HEK293T (cell line): ENCODE measurements at regions not wholly inside any gene's neighbourhood (a gene's known extent, or its start where the extent isn't known, plus 50 kb on each side); places are given as distances from the start of the nearest gene placed in this dataset.

Experiments
- CTCF ChIA-PET: fragments of 350-600 bp; formaldehyde crosslinking; extraction: SDS; loops from one replicate; lab custom pipeline; 2021; ENCODE audit warnings: antibody characterized with exemption, inconsistent platforms; lab: Yijun Ruan, JAX
- POLR2A ChIA-PET: fragments of 350-600 bp; formaldehyde crosslinking; extraction: SDS; loops from one replicate; lab custom pipeline; 2020; ENCODE audit warnings: antibody characterized with exemption, inconsistent platforms; lab: Yijun Ruan, JAX
- DNase-seq: peaks from one replicate; pipeline ENCODE4 v3.0.0; 2012; ENCODE audit warnings: mixed read lengths; ENCODE audit errors: extremely low spot score
- ARNT ChIP-seq: fragments of 450-650 bp; IDR thresholded peaks from 2 replicates; pipeline ENCODE4 v1.6.1; 2017; ENCODE audit warnings: mild to moderate bottlenecking
- BHLHE40 ChIP-seq: fragments of 450-650 bp; IDR thresholded peaks from 2 replicates; pipeline ENCODE4 v1.6.1; 2016; ENCODE audit warnings: mild to moderate bottlenecking, moderate library complexity, borderline replicate concordance
- CTBP1 ChIP-seq: fragments of 450-650 bp; IDR thresholded peaks from 2 replicates; pipeline ENCODE4 v1.6.1; 2016; ENCODE audit warnings: borderline replicate concordance
- ELF4 ChIP-seq: fragments of 450-650 bp; IDR thresholded peaks from 2 replicates; pipeline ENCODE4 v1.6.1; 2017; ENCODE audit warnings: antibody characterized with exemption
- FOXA1 ChIP-seq: fragments of 450-650 bp; IDR thresholded peaks from 2 replicates; pipeline ENCODE4 v1.6.1; 2016; ENCODE audit warnings: mild to moderate bottlenecking
- FOXK2 ChIP-seq: fragments of 450-650 bp; IDR thresholded peaks from 2 replicates; pipeline ENCODE4 v1.6.1; 2016; ENCODE audit warnings: mild to moderate bottlenecking
- FOXM1 ChIP-seq: fragments of 450-650 bp; IDR thresholded peaks from 2 replicates; pipeline ENCODE4 v1.6.1; 2017; ENCODE audit warnings: mild to moderate bottlenecking, borderline replicate concordance
- HDGF ChIP-seq: fragments of 450-650 bp; IDR thresholded peaks from 2 replicates; pipeline ENCODE4 v1.6.1; 2017; ENCODE audit warnings: antibody characterized with exemption, borderline replicate concordance
- L3MBTL2 ChIP-seq: fragments of 450-650 bp; conservative IDR thresholded peaks from 2 replicates; pipeline ENCODE4 v1.6.1; 2016; ENCODE audit warnings: mild to moderate bottlenecking
- LEF1 ChIP-seq: fragments of 450-650 bp; IDR thresholded peaks from 2 replicates; pipeline ENCODE4 v1.6.1; 2017; ENCODE audit warnings: mild to moderate bottlenecking, borderline replicate concordance
- NFRKB ChIP-seq: fragments of 450-650 bp; IDR thresholded peaks from 2 replicates; pipeline ENCODE4 v1.6.1; 2016; ENCODE audit warnings: mild to moderate bottlenecking, moderate library complexity
- PKNOX1 ChIP-seq: fragments of 450-650 bp; IDR thresholded peaks from 2 replicates; pipeline ENCODE4 v1.6.1; 2016
- SP1 ChIP-seq: fragments of 450-650 bp; IDR thresholded peaks from 2 replicates; pipeline ENCODE4 v1.6.1; 2017
- SUZ12 ChIP-seq: fragments of 450-650 bp; IDR thresholded peaks from 2 replicates; pipeline ENCODE4 v1.6.1; 2016; ENCODE audit warnings: mild to moderate bottlenecking
- TARDBP ChIP-seq: fragments of 450-650 bp; IDR thresholded peaks from 2 replicates; pipeline ENCODE4 v1.6.1; 2016
- ZNF384 ChIP-seq: fragments of 450-650 bp; IDR thresholded peaks from 2 replicates; pipeline ENCODE4 v1.6.1; 2016

- POLR2A ChIA-PET = no interaction called here
- no peak for DNase-seq
- no peak for TF ChIP-seq SP1
- CTCF ChIA-PET = no interaction called here
Measured at GRCh38 chr18:42179542-42180121, 224.6 kb downstream of the PIK3C3 start.

- ChIA-PET CTCF (no interaction called here), POLR2A (no interaction called here)
- TF ChIP-seq FOXK2 (no peak), BHLHE40 (no peak), CTBP1 (no peak), FOXA1 (no peak)
- DNase-seq = no peak
Measured at GRCh38 chr18:42181474-42181873, 226.4 kb downstream of the PIK3C3 start.

- TF ChIP-seq L3MBTL2 = no peak
- TF ChIP-seq FOXK2 = no peak
- TF ChIP-seq FOXA1 = no peak
- no peak for TF ChIP-seq ARNT
- no peak for TF ChIP-seq LEF1
- no peak for TF ChIP-seq TARDBP
- no peak for TF ChIP-seq SUZ12
- no peak for TF ChIP-seq CTBP1
- TF ChIP-seq FOXM1 = no peak
- TF ChIP-seq ELF4 = no peak
- TF ChIP-seq ZNF384 = no peak
- no peak for TF ChIP-seq PKNOX1
- TF ChIP-seq SP1 = no peak
- no peak for TF ChIP-seq BHLHE40
- no peak for TF ChIP-seq HDGF
- no peak for TF ChIP-seq NFRKB
- CTCF ChIA-PET = no interaction called here
- POLR2A ChIA-PET = no interaction called here
- no peak for DNase-seq
Measured at GRCh38 chr18:42182728-42183700, 228.0 kb downstream of the PIK3C3 start.

GRCh38 chr18:42183746-42184145 is 228.7 kb downstream of the PIK3C3 start:
- CTCF ChIA-PET = no interaction called here
- POLR2A ChIA-PET = no interaction called here
- TF ChIP-seq ARNT (no peak), TARDBP (no peak), LEF1 (no peak), FOXM1 (no peak), FOXA1 (no peak), PKNOX1 (no peak), L3MBTL2 (no peak), SUZ12 (no peak), BHLHE40 (no peak), ELF4 (no peak), SP1 (no peak), HDGF (no peak), NFRKB (no peak), FOXK2 (no peak), CTBP1 (no peak), ZNF384 (no peak)
- no peak for DNase-seq

- ChIA-PET CTCF (no interaction called here), POLR2A (no interaction called here)
- no peak for DNase-seq
- no peak for TF ChIP-seq ARNT
- no peak for TF ChIP-seq NFRKB
- TF ChIP-seq FOXA1 = no peak
- no peak for TF ChIP-seq ELF4
- TF ChIP-seq ZNF384 = no peak
- TF ChIP-seq CTBP1 = no peak
- TF ChIP-seq SUZ12 = no peak
- no peak for TF ChIP-seq BHLHE40
- no peak for TF ChIP-seq FOXM1
- no peak for TF ChIP-seq L3MBTL2
Measured at GRCh38 chr18:42184685-42185477, 229.8 kb downstream of the PIK3C3 start.

GRCh38 chr18:42185486-42185885 is 230.5 kb downstream of the PIK3C3 start:
- DNase-seq = no peak
- CTCF ChIA-PET = no interaction called here
- POLR2A ChIA-PET = no interaction called here
- TF ChIP-seq ARNT (no peak), FOXM1 (no peak), SUZ12 (no peak), ZNF384 (no peak), L3MBTL2 (no peak), PKNOX1 (no peak), CTBP1 (no peak), HDGF (no peak), BHLHE40 (no peak), FOXK2 (no peak), NFRKB (no peak), SP1 (no peak)
